CD4-positive, alpha-beta T cell treated with Interleukin-6 at 100 ng/mL for 8 hours (primary cell): ENCODE measurements at regions not wholly inside any gene's neighbourhood (a gene's known extent, or its start where the extent isn't known, plus 50 kb on each side); places are given as distances from the start of the nearest gene placed in this dataset.

Experiments
- DNase-seq: peaks from one replicate; pipeline ENCODE4 v3.0.0-alpha.2; 2020; ENCODE audit warnings: mixed read lengths, low spot score

DNA sequence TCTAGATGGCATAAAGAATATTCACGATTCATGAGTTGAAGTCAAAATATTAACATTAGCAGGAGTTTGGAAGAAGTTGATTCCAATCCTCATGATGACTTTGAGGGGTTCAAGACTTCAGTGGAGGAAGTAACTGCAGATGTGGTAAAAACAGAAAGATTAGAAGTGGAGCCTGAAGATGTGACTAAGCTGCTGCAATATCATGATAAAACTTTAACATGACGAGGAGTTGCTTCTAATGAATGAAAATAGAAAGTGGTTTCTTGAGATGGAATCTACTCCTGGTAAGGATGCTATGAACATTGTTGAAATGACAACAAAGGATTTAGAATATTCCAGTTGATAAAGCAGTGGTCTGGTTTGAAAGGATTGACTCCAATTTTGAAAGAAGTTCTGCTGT is 70.1 kb upstream of the TMLHE start:
- no peak for DNase-seq

DNA sequence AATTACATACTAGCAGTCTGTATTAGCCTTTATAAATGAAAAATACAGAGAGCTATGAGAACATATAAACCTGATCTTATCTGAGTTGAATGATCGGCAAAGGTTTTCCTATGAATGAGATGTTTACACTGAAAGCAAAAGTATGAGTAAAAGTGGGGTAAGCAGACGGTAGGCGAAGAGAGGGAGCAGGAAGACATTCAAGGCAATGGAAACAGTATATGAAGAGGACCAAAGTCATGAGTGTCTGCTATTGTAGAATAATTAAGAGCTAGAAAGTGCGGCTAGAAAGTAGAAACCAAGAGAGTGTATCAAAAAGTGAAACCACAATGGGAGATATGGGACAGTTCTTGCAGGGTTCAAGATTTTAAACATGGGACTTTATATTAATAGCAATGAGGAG is 67.0 kb upstream of the TMLHE start:
- no peak for DNase-seq

DNA sequence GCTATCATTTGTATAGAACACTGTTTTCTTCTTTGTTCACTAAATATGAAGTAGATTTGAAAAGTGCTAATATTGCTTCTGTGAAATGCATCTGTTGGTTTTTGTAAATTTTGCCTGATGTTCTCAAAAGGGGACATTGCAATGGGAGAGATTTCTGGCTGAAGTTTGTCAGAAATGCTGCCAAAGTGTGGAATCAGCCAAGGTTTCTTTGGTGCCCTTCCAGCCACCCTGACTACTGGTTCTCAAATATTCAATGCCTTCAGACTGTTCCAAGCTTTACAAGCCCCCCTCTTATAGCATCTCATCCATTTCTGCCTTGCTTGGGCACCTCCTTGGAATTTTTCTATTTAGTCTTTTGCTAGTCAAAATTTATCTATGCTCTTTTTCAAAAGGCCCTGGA is 60.6 kb upstream of the TMLHE start:
- DNase-seq = no peak

DNA sequence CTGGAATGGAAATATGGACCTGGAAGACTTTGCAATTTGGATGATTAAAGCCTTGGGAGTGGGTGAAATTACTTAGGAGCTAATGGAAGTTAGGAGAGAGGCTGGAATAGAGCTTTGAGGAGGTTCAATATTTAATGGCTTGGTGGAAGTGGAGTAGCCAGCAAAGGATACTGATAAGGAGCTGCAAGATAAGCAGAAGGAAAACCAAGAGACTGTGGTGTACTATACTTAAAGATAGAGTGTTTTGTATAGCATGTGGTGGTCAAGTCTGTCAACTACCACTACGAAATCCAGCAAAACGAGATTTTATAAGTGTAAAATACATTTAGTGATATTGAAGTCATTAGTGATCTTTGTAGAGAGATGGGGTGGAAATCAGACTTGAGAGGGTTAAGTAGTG is 54.0 kb upstream of the TMLHE start:
- DNase-seq = no peak
